CD8-positive, alpha-beta memory T cell (primary cell): ENCODE measurements at regions not wholly inside any gene's neighbourhood (a gene's known extent, or its start where the extent isn't known, plus 50 kb on each side); places are given as distances from the start of the nearest gene placed in this dataset.
"Not testable (repeated sequence)": the region's sequence is repeated elsewhere in the genome, so short reads cannot be mapped to it uniquely, and the experiment has no call there.

ENCODE experiments used
- CTCF ChIA-PET: fragments of 350-600 bp; sonication (Branson Sonifier 250); formaldehyde crosslinking; loops from one replicate; lab custom pipeline; 2021; ENCODE audit warnings: antibody characterized with exemption; lab: Charles Lee
- POLR2A ChIA-PET: fragments of 350-600 bp; sonication (Branson Sonifier 250); formaldehyde crosslinking; loops from one replicate; lab custom pipeline; 2021; ENCODE audit warnings: antibody characterized with exemption; lab: Charles Lee
- DNase-seq, 5 donors: peaks; one replicate each; pipeline versions ENCODE4 v3.0.0 to v3.0.0-alpha.2; 2020 to 2022; ENCODE audit warnings: mixed read lengths in 1 of 5
- H3K27ac ChIP-seq: one replicate; pipeline ENCODE4 v1.7.0; 2013; ENCODE audit warnings: low read depth, mild to moderate bottlenecking, low read length, moderate library complexity
- H3K27me3 ChIP-seq: 2 replicates; pipeline ENCODE4 v1.7.0; 2013; ENCODE audit warnings: low read length, mild to moderate bottlenecking; ENCODE audit not compliant: insufficient read depth, poor library complexity, severe bottlenecking
- H3K36me3 ChIP-seq: 2 replicates; pipeline ENCODE4 v1.7.0; 2013; ENCODE audit warnings: mild to moderate bottlenecking, low read length, moderate library complexity; ENCODE audit not compliant: insufficient read depth
- H3K4me1 ChIP-seq: 2 replicates; pipeline ENCODE4 v1.7.0; 2013; ENCODE audit warnings: mild to moderate bottlenecking, low read length, moderate library complexity; ENCODE audit not compliant: insufficient read depth
- H3K4me3 ChIP-seq: 2 replicates; pipeline ENCODE4 v1.7.0; 2013; ENCODE audit warnings: mild to moderate bottlenecking, low read length
- H3K9me3 ChIP-seq: 2 replicates; pipeline ENCODE4 v1.7.0; 2013; ENCODE audit warnings: mild to moderate bottlenecking, low read length
- H3K27ac Mint-ChIP-seq, 8 donors: one replicate each; pipeline ENCODE4 v1.8.0; 2020 to 2021; ENCODE audit warnings: mixed read lengths in 8 of 8, mild to moderate bottlenecking in 6 of 8, inconsistent platforms in 3 of 8, moderate library complexity in 3 of 8
- H3K27me3 Mint-ChIP-seq, 2 donors: one replicate each; pipeline ENCODE4 v1.8.0; 2020 to 2021; ENCODE audit warnings: mixed read lengths in 2 of 2, mild to moderate bottlenecking in 1 of 2, moderate library complexity in 1 of 2
- H3K36me3 Mint-ChIP-seq, 3 donors: one replicate each; pipeline ENCODE4 v1.8.0; 2020 to 2021; ENCODE audit warnings: mixed read lengths in 3 of 3, inconsistent platforms in 1 of 3, mild to moderate bottlenecking in 1 of 3
- H3K4me1 Mint-ChIP-seq, 3 donors: one replicate each; pipeline ENCODE4 v1.8.0; 2020 to 2021; ENCODE audit warnings: mixed read lengths in 3 of 3, inconsistent platforms in 1 of 3, mild to moderate bottlenecking in 1 of 3
- H3K4me3 Mint-ChIP-seq, 7 donors: one replicate each; pipeline ENCODE4 v1.8.0; 2020 to 2021; ENCODE audit warnings: mixed read lengths in 7 of 7, mild to moderate bottlenecking in 6 of 7, moderate library complexity in 4 of 7, inconsistent platforms in 2 of 7
- H3K9me3 Mint-ChIP-seq, 5 donors: one replicate each; pipeline ENCODE4 v1.8.0; 2020 to 2022; ENCODE audit warnings: mixed read lengths in 5 of 5, mild to moderate bottlenecking in 3 of 5, moderate library complexity in 2 of 5, inconsistent platforms in 1 of 5

DNA sequence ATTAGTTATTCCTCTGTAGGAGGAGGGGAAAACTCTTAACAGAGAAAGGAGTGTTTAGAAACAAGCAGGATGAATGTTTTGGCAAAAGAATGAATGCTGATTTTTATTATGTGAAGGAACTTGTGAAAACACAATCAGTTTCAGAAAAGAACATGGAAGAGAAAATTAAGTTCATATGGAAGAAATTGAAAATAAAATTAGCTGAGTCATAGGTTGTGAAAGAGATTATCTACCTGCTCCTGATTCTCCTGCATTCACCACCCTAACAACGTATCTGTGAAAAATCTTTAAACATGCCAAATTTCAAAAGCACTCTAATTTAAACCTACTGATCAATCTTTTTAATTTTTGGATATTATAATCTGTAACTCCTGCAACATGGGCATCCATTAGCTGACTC lies 227.3 kb upstream of the RSPO3 start:
- ChIA-PET POLR2A (no interaction called here), CTCF (no interaction called here)
- no peaks in the 10 kb centered on the region for H3K4me1 ChIP-seq
- H3K9me3 Mint-ChIP-seq: no peaks in the 10 kb centered on the region
- H3K4me3 Mint-ChIP-seq: no peak overlapping the region
- no peak overlapping the region for H3K4me3 ChIP-seq
- DNase-seq: no peak
- H3K27me3 Mint-ChIP-seq: no peaks in the 10 kb centered on the region
- no peaks in the 10 kb centered on the region for H3K9me3 ChIP-seq
- no peaks in the 10 kb centered on the region for H3K4me1 Mint-ChIP-seq
- no peak overlapping the region for H3K27ac ChIP-seq
- H3K36me3 Mint-ChIP-seq: no peaks in the 10 kb centered on the region
- H3K27ac Mint-ChIP-seq: no peak overlapping the region
- no peaks in the 10 kb centered on the region for H3K36me3 ChIP-seq
- H3K27me3 ChIP-seq: no peaks in the 10 kb centered on the region

GRCh38 chr6:126892869-126893268 lies 225.6 kb upstream of the RSPO3 start:
- H3K27ac ChIP-seq, H3K4me3 Mint-ChIP-seq, DNase-seq, POLR2A ChIA-PET, H3K9me3 Mint-ChIP-seq, H3K36me3 ChIP-seq, H3K9me3 ChIP-seq, H3K27ac Mint-ChIP-seq, H3K4me1 ChIP-seq, H3K27me3 Mint-ChIP-seq, H3K4me3 ChIP-seq, CTCF ChIA-PET, H3K4me1 Mint-ChIP-seq, H3K36me3 Mint-ChIP-seq, H3K27me3 ChIP-seq: not testable (repeated sequence)

- Mint-ChIP-seq H3K4me3 (no peak overlapping the region), H3K27me3 (peaks cover 0 to 2% of the 10 kb centered on the region in 2 donors), H3K9me3 (no peaks in the 10 kb centered on the region), H3K36me3 (no peaks in the 10 kb centered on the region), H3K4me1 (no peaks in the 10 kb centered on the region), H3K27ac (no peak overlapping the region)
- ChIA-PET CTCF (no interaction called here), POLR2A (no interaction called here)
- H3K4me3 ChIP-seq: no peak overlapping the region
- H3K9me3 ChIP-seq: no peaks in the 10 kb centered on the region
- no peaks in the 10 kb centered on the region for H3K36me3 ChIP-seq
- DNase-seq: no peak
- H3K27me3 ChIP-seq: no peaks in the 10 kb centered on the region
- no peaks in the 10 kb centered on the region for H3K4me1 ChIP-seq
- H3K27ac ChIP-seq: no peak overlapping the region
Measured at GRCh38 chr6:126897758-126898157, 220.7 kb upstream of the RSPO3 start.

- H3K36me3 Mint-ChIP-seq: no peaks in the 10 kb centered on the region
- H3K4me1 ChIP-seq: no peaks in the 10 kb centered on the region
- H3K27ac ChIP-seq: no peak overlapping the region
- CTCF ChIA-PET: no interaction called here
- POLR2A ChIA-PET: no interaction called here
- no peaks in the 10 kb centered on the region for H3K9me3 Mint-ChIP-seq
- no peaks in the 10 kb centered on the region for H3K4me1 Mint-ChIP-seq
- no peaks in the 10 kb centered on the region for H3K27me3 ChIP-seq
- no peak overlapping the region for H3K4me3 Mint-ChIP-seq
- no peak overlapping the region for H3K4me3 ChIP-seq
- DNase-seq: no peak
- H3K27ac Mint-ChIP-seq: no peak overlapping the region
- no peaks in the 10 kb centered on the region for H3K36me3 ChIP-seq
- no peaks in the 10 kb centered on the region for H3K9me3 ChIP-seq
- peaks cover 0 to 1% of the 10 kb centered on the region in 2 donors for H3K27me3 Mint-ChIP-seq
Measured at GRCh38 chr6:126904176-126904575, 214.3 kb upstream of the RSPO3 start.

DNA sequence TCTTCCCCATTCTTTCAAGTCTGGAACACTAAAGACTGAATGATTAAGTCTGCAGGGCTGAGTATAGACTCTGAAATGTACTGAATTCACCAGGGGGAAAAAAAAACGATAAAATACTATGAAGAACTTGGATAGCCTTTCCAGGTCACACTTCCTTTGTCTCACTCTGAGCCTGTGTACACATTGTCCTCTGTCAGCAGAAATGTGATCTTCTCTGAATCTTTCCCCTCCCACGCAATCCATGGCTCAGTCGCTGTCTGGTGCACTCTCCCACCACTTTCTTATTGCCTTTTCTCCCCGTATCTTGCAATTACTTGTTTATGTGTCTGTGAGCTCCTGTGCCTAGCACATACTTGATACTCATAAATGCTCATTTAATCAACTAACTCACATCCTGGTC lies 212.6 kb upstream of the RSPO3 start:
- H3K4me3 Mint-ChIP-seq: no peak overlapping the region
- no peak for DNase-seq
- no peak overlapping the region for H3K27ac ChIP-seq
- no peaks in the 10 kb centered on the region for H3K27me3 ChIP-seq
- H3K27me3 Mint-ChIP-seq: peaks cover 0 to 1% of the 10 kb centered on the region in 2 donors
- no peaks in the 10 kb centered on the region for H3K9me3 ChIP-seq
- H3K4me1 ChIP-seq: no peaks in the 10 kb centered on the region
- H3K36me3 ChIP-seq: no peaks in the 10 kb centered on the region
- peaks cover 0 to 2% (median 0%) of the 10 kb centered on the region in 5 donors for H3K9me3 Mint-ChIP-seq
- no peak overlapping the region for H3K4me3 ChIP-seq
- no peaks in the 10 kb centered on the region for H3K36me3 Mint-ChIP-seq
- no peak overlapping the region for H3K27ac Mint-ChIP-seq
- CTCF ChIA-PET: no interaction called here
- POLR2A ChIA-PET: no interaction called here
- no peaks in the 10 kb centered on the region for H3K4me1 Mint-ChIP-seq

- POLR2A ChIA-PET: no interaction called here
- Mint-ChIP-seq H3K4me1 (no peaks in the 10 kb centered on the region), H3K36me3 (no peaks in the 10 kb centered on the region), H3K27me3 (peaks cover 0 to 1% of the 10 kb centered on the region in 2 donors), H3K27ac (no peak overlapping the region), H3K9me3 (peaks cover 0 to 2% (median 0%) of the 10 kb centered on the region in 5 donors), H3K4me3 (no peak overlapping the region)
- H3K4me1 ChIP-seq: no peaks in the 10 kb centered on the region
- H3K4me3 ChIP-seq: no peak overlapping the region
- no peak overlapping the region for H3K27ac ChIP-seq
- H3K9me3 ChIP-seq: no peaks in the 10 kb centered on the region
- no peaks in the 10 kb centered on the region for H3K36me3 ChIP-seq
- no peaks in the 10 kb centered on the region for H3K27me3 ChIP-seq
- CTCF ChIA-PET: no interaction called here
- no peak for DNase-seq
Measured at GRCh38 chr6:126907312-126907711, 211.2 kb upstream of the RSPO3 start.

- Mint-ChIP-seq H3K27ac (no peak overlapping the region), H3K27me3 (peaks cover 0 to 1% of the 10 kb centered on the region in 2 donors), H3K4me3 (no peak overlapping the region), H3K4me1 (no peaks in the 10 kb centered on the region), H3K9me3 (peaks cover 0 to 2% (median 0%) of the 10 kb centered on the region in 5 donors), H3K36me3 (no peaks in the 10 kb centered on the region)
- H3K36me3 ChIP-seq: no peaks in the 10 kb centered on the region
- H3K4me3 ChIP-seq: no peak overlapping the region
- no peak for DNase-seq
- ChIA-PET CTCF (no interaction called here), POLR2A (no interaction called here)
- H3K27me3 ChIP-seq: no peaks in the 10 kb centered on the region
- no peaks in the 10 kb centered on the region for H3K4me1 ChIP-seq
- H3K9me3 ChIP-seq: no peaks in the 10 kb centered on the region
- H3K27ac ChIP-seq: no peak overlapping the region
Measured at GRCh38 chr6:126907996-126908395, 210.5 kb upstream of the RSPO3 start.

DNA sequence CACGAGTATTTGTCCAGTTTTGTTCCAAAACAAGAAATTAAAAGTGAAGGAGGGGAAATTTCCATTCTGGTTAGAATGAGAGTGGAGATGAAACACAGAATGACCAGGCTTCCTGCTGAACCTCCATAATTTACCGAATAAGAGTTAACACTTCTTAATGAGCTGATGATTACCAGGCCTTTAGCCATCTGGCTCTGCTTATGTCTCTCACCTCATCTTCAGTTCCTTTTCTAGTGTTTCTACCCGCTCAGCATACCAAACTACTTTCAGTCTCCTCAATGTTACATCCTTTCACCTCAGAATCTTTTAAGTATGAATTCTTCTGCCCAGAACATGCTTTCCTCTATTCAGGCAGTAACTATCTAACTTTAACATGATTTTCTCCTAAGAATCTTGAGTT lies 209.0 kb upstream of the RSPO3 start:
- H3K27ac Mint-ChIP-seq: no peak overlapping the region
- no peaks in the 10 kb centered on the region for H3K27me3 ChIP-seq
- no peak overlapping the region for H3K4me3 Mint-ChIP-seq
- no peaks in the 10 kb centered on the region for H3K4me1 Mint-ChIP-seq
- no peak for DNase-seq
- H3K9me3 Mint-ChIP-seq: peaks cover 0 to 2% (median 0%) of the 10 kb centered on the region in 5 donors
- H3K36me3 Mint-ChIP-seq: no peaks in the 10 kb centered on the region
- H3K27ac ChIP-seq: no peak overlapping the region
- H3K27me3 Mint-ChIP-seq: peaks cover 0 to 1% of the 10 kb centered on the region in 2 donors
- H3K36me3 ChIP-seq: no peaks in the 10 kb centered on the region
- no peaks in the 10 kb centered on the region for H3K9me3 ChIP-seq
- H3K4me1 ChIP-seq: no peaks in the 10 kb centered on the region
- H3K4me3 ChIP-seq: no peak overlapping the region
- ChIA-PET POLR2A (no interaction called here), CTCF (no interaction called here)

DNA sequence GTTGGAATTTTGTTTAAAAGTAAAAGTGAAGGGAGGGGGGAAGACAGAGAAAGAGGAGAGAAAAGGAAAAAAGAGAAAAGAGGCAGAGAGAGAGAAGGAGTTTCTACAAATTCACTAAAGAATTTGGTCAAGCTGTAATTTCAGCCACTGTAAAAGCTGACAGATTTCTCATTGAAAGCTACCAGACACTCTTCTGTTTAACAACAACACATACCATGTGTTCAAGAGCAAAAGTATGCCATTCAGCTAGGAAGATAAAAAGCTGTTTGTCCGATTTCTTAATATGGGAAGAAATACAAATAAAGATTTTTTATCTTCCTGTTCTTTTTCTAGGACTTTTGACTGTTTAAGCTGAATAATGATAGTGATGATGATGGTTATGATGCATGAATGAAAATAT lies 204.8 kb upstream of the RSPO3 start:
- Mint-ChIP-seq H3K27ac (no peak overlapping the region), H3K27me3 (peaks cover 0 to 4% of the 10 kb centered on the region in 2 donors), H3K9me3 (peaks cover 0 to 3% (median 0%) of the 10 kb centered on the region in 5 donors), H3K36me3 (no peaks in the 10 kb centered on the region), H3K4me3 (no peak overlapping the region), H3K4me1 (no peaks in the 10 kb centered on the region)
- Histone ChIP-seq H3K36me3 (no peaks in the 10 kb centered on the region), H3K27me3 (no peaks in the 10 kb centered on the region), H3K9me3 (no peaks in the 10 kb centered on the region), H3K27ac (no peak overlapping the region), H3K4me3 (no peak overlapping the region), H3K4me1 (no peaks in the 10 kb centered on the region)
- ChIA-PET CTCF (no interaction called here), POLR2A (no interaction called here)
- no peak for DNase-seq
